HL-60 (cell line): ENCODE measurements at regions not wholly inside any gene's neighbourhood (a gene's known extent, or its start where the extent isn't known, plus 50 kb on each side); places are given as distances from the start of the nearest gene placed in this dataset.
A peak's percentile ranks its signal among the peaks of the same experiment; 100 is the strongest.

Experiments used
- DNase-seq, 2 experiments: peaks; one replicate each; pipeline ENCODE4 v3.0.0-alpha.2; 2010 to 2020; ENCODE audit warnings: low read depth in 1 of 2, low spot score in 1 of 2
- H3K27ac ChIP-seq: fragments of 250-450 bp; sonication (Bioruptor Pico); replicated peaks from 2 replicates; pipeline ENCODE4 v1.5.1; 2020; ENCODE audit warnings: mild to moderate bottlenecking, moderate library complexity
- H3K27me3 ChIP-seq: fragments of 250-450 bp; sonication (Bioruptor Pico); 2 replicates; pipeline ENCODE4 v1.5.1; 2021; ENCODE audit warnings: mild to moderate bottlenecking, moderate library complexity; ENCODE audit not compliant: insufficient read depth, poor library complexity, severe bottlenecking
- H3K4me3 ChIP-seq: replicated peaks from 2 replicates; pipeline ENCODE4 v1.5.1; 2011; ENCODE audit warnings: mild to moderate bottlenecking, control low read depth, low read length; ENCODE audit not compliant: insufficient read depth
- CTCF ChIP-seq: IDR thresholded peaks from one replicate; pipeline ENCODE4 v1.5.1; 2011; ENCODE audit warnings: low read length, control low read depth, inconsistent platforms; ENCODE audit not compliant: insufficient read depth
- GABPA ChIP-seq: IDR thresholded peaks from 2 replicates; pipeline ENCODE4 v1.6.1; 2012; ENCODE audit warnings: low read depth
- POLR2AphosphoS5 ChIP-seq: IDR thresholded peaks from 2 replicates; pipeline ENCODE4 v1.6.1; 2012; ENCODE audit warnings: low read depth
- REST ChIP-seq: IDR thresholded peaks from 2 replicates; pipeline ENCODE4 v1.6.1; 2012; ENCODE audit warnings: low read depth; ENCODE audit not compliant: insufficient replicate concordance
- SPI1 ChIP-seq: IDR thresholded peaks from 2 replicates; pipeline ENCODE4 v1.6.1; 2012; ENCODE audit warnings: low read depth, mild to moderate bottlenecking, borderline replicate concordance

GRCh38 chr4:36394352-36394903 lies 113.0 kb downstream of the DTHD1 start:
- Histone ChIP-seq H3K27ac (no peak overlapping the region), H3K4me3 (no peak overlapping the region), H3K27me3 (no peaks in the 10 kb centered on the region)
- no peak for TF ChIP-seq REST
- TF ChIP-seq SPI1 = no peak
- TF ChIP-seq CTCF = no peak
- TF ChIP-seq GABPA = no peak
- no peak for TF ChIP-seq POLR2AphosphoS5
- no peak for DNase-seq

- DNase-seq = peak in 1 of 2 experiments; percentile 32
- no peak overlapping the region for H3K27ac ChIP-seq
- no peak overlapping the region for H3K4me3 ChIP-seq
- TF ChIP-seq REST (no peak), CTCF (peak; percentile 50), SPI1 (no peak)
- no peaks in the 10 kb centered on the region for H3K27me3 ChIP-seq
These were observed 118.4 kb downstream of the DTHD1 start for GRCh38 chr4:36399762-36400353.

- Histone ChIP-seq H3K27ac (no peak overlapping the region), H3K27me3 (no peaks in the 10 kb centered on the region), H3K4me3 (no peak overlapping the region)
- TF ChIP-seq GABPA (no peak), REST (no peak), POLR2AphosphoS5 (no peak), SPI1 (no peak), CTCF (no peak)
- no peak for DNase-seq
These were observed 120.8 kb downstream of the DTHD1 start for GRCh38 chr4:36402008-36402758.
